NCI-H460 (cell line): ENCODE measurements at regions not wholly inside any gene's neighbourhood (a gene's known extent, or its start where the extent isn't known, plus 50 kb on each side); places are given as distances from the start of the nearest gene placed in this dataset.
A peak's percentile ranks its signal among the peaks of the same experiment; 100 is the strongest.
"Not testable (repeated sequence)": the region's sequence is repeated elsewhere in the genome, so short reads cannot be mapped to it uniquely, and the experiment has no call there.

Experiments used
- DNase-seq: peaks from one replicate; pipeline ENCODE4 v3.0.0-alpha.2; 2016; ENCODE audit warnings: low read depth; ENCODE audit errors: extremely low read depth

DNA sequence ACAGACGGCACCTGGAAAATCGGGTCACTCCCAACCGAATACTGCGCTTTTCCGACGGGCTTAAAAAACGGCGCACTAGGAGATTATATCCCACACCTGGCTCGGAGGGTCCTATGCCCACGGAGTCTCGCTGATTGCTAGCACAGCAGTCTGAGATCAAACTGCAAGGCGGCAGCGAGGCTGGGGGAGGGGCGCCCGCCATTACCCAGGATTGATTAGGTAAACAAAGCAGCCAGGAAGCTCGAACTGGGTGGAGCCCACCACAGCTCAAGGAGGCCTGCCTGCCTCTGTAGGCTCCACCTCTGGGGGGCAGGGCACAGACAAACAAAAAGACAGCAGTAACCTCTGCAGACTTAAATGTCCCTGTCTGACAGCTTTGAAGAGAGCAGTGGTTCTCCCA is 64.5 kb downstream of the SLC30A10 start:
- not testable (repeated sequence) for DNase-seq

- DNase-seq, result no peak
Measured at GRCh38 chr1:219862366-219862765, 66.0 kb downstream of the SLC30A10 start.

- no peak for DNase-seq
Measured at GRCh38 chr1:219858980-219859379, 69.4 kb downstream of the SLC30A10 start.

DNA sequence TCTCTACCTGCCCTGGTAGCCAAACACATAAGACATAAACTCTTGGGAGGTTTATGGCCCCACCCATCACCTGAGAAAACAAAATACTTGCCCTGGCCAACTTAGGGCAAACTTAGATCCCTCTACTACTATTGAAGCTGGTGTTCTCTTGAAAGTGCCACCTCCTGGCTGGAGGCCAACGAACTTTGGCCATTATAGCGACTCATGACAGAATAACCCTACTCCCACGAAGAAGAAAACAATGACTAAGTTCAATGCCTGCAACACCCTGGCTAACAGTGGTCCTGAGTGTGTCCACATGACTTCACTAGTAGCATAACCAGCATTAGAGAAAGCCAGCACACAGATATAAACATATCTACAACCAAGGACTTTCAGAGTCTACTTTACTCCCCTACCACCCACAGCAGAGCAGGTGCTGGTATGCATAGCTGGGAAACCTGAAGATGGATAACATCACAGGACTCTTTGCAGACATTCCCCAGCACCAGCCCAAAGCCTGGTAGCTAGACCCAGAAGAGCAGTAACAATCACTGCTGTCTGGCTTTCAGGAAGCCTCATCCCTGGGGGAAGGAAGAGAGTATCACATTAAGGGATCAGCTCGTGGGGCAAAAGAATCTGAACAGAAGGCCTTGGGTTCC is 81.0 kb downstream of the SLC30A10 start:
- DNase-seq, result no peak

GRCh38 chr1:219839595-219839994 is 88.8 kb downstream of the SLC30A10 start:
- not testable (repeated sequence) for DNase-seq

GRCh38 chr1:219837994-219838294 is 90.4 kb downstream of the SLC30A10 start:
- DNase-seq, result no peak

- peak; percentile 69 for DNase-seq
Measured at GRCh38 chr1:219837274-219837993, 90.9 kb downstream of the SLC30A10 start.

- no peak for DNase-seq
Measured at GRCh38 chr1:219834314-219834917, 93.9 kb downstream of the SLC30A10 start.

DNA sequence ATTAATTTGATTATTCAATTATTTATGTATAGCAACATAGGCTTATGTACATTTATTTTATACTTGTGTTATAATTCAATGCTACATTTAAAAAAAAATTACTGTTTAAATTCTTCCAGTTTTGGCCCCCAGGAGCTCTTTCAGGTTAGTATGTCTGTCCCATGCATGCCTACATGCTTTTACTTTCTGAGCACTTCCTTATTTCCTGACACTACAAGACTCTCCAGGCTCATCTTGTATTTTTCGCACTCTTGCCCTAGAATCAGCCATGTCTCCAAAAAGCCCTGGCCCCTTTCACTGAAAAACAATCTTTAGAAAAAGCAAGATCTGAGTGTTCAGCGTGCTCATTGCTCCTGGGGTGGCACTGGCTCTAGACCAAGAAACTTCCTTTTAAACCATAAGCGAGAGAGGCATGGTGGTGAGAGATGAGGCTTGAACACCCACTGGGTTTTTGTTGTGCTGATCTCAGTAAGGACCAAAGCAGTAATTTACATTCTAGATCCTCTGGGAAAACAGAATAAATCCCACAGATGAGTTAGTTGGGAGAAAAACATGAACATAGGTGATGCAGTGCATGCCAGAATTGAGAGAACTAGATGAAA is 95.0 kb downstream of the SLC30A10 start:
- no peak for DNase-seq

GRCh38 chr1:219826290-219826689 is 102.1 kb downstream of the SLC30A10 start:
- no peak for DNase-seq

GRCh38 chr1:219825355-219825754 is 103.0 kb downstream of the SLC30A10 start:
- no peak for DNase-seq

GRCh38 chr1:219824338-219824737 is 104.0 kb downstream of the SLC30A10 start:
- no peak for DNase-seq

DNA sequence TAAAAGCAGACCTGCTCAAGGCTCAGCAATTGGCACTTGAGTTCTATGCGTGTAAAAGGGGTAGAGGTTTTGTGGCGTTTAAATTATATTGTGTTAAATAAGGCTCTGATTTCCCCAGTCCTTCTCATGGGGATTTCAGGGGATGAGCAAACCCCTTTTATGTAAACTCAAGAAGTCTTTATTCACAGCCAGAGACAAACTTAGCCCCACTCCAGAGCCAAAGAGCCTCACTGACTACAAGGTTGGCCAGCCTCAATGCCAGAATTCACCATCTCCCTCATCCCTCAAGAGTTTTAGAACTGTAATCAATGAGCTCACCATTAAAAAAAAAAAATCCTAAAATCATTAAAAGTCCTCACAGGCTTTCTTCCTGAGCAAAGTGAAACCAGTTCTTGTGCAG is 107.8 kb downstream of the SLC30A10 start:
- DNase-seq, result no peak

DNA sequence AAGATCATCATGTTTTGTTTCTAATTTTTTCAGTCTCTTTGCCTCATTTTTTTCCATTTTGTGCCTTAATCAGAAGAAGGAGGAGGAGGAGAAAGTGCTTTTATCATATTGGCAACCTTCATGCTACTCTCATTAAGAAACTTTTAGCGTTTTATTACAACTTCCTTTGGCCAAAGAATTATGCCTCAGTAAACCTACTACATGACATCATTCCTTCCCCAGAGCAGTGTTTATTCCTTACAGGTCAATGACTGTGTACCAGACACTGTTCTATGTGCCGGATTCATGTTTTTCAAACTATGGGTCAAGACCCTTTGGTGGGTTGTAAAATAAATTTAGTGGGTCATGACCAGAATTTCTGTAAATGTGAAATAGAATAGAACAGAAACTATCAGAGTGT is 110.4 kb downstream of the SLC30A10 start:
- no peak for DNase-seq

DNA sequence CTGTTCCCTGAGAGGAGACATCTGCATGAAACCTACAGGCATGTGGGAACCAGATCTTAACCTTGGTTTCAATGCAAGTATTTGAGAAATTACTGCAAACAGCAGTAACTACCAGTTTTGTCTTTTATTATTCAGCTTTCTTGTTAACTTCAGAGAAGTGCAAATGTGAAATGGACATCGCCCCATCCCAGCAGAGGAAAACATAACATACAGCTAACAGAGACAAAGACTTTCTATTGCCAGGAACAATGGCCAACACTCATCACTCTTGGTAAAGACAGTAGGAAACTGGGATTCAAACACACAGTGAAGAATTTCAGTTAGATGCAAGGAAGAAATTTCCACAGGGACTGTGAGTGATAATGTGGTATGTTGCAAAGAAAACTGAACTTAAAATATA is 115.1 kb downstream of the SLC30A10 start:
- no peak for DNase-seq

DNA sequence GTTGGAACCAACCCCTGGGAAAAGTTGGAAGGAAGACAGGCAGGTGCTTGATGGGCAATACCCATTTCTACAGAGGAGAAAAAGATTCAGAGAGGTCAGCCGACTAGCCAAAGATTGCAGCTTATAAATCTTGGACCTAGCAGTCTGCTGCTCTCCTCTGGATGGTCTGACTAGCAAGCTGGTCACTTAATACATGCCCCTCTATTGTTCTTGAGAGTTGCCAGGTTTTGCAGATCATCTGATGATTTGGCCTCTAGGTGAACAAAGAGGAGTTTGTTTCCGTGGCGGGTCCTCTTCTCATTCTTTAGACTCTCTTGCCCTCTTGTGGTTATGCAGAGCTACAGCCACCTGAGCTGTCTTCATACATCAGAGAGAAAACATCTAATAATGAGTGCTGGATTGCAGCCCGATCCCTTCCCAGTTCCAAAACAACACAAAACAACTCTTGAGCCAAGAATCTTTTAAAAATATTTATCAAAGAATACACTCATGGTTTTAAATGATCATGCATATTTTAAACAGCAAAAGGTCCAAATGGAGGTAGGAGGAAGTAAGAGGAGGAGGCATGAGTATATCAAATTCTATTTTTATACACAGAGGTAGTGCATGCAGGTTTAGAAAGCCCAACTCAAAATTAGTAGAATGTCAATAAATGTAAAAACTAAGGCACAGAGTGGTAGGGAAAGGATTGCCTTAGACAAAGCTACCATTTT is 115.7 kb downstream of the SLC30A10 start:
- DNase-seq, result peak; percentile 72

DNA sequence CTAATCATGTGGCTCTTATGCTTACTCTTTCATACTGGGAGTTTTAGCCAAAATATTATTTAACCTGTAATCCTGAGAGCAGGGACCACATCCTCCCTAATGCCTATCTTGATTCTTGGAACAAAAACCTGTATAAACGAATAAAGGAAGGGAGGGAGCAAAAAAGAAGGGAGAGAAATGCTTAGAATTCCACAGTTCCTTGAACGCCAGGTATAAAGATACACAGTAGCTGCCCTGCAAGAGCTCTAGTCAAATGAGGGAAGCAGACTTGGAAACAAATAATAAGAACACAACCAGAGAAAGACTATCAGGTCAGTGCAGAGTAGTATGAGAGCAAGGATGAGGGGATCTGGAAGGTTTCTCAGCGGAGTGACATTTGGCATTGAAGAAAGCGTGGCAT is 116.3 kb downstream of the SLC30A10 start:
- DNase-seq, result no peak

GRCh38 chr1:219810451-219810850 is 117.9 kb downstream of the SLC30A10 start:
- no peak for DNase-seq

- DNase-seq, result no peak
Measured at GRCh38 chr1:219808790-219809189, 119.6 kb downstream of the SLC30A10 start.

- no peak for DNase-seq
Measured at GRCh38 chr1:219806642-219807041, 121.7 kb downstream of the SLC30A10 start.

DNA sequence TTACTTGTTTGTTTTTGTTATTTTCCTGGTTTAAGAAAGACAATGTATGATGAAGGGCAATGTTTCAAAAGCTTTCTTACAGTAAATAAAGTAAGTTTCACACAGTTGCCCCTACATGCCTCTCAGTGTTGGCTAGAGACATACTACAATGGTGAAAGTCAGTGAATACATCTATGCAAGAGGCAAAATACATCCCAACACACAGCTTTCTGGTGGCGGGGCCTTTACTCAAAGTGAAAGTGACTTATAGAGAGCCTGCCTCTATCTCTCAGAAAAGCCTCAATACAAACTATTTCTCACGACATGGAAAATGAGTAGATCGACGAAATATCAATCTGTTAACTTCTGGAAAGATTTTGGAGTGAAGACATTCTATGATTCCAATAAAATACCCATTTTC is 122.3 kb downstream of the SLC30A10 start:
- DNase-seq, result no peak
